Spleen (tissue), 11 donors: ENCODE measurements at regions not wholly inside any gene's neighbourhood (a gene's known extent, or its start where the extent isn't known, plus 50 kb on each side); places are given as distances from the start of the nearest gene placed in this dataset.

Experiments
- DNase-seq: peaks from one replicate; pipeline ENCODE4 v3.0.0-alpha.2; 2020
- H3K27ac ChIP-seq, 8 donors: fragments of 200-600 bp; sonication (generic) in 7 of 8; 1 replicate in 4 of 8; 2 replicates in 4 of 8; pipeline versions ENCODE4 v1.5.0 to v1.8.0; 2016 to 2021; ENCODE audit warnings: inconsistent platforms in 4 of 8, mild to moderate bottlenecking in 4 of 8, moderate library complexity in 1 of 8
- H3K27me3 ChIP-seq, 7 donors: fragments of 200-600 bp; sonication (generic) in 6 of 7; replicated peaks in 1 of 7; 1 replicate in 4 of 7; 2 replicates in 3 of 7; pipeline versions ENCODE4 v1.5.0 to v1.8.0; 2016 to 2021; ENCODE audit warnings: inconsistent platforms in 3 of 7, mild to moderate bottlenecking in 1 of 7
- H3K36me3 ChIP-seq, 6 donors: fragments of 200-600 bp; sonication (generic) in 5 of 6; 1 replicate in 4 of 6; 2 replicates in 2 of 6; pipeline versions ENCODE4 v1.5.0 to v1.8.0; 2016 to 2021; ENCODE audit warnings: inconsistent platforms in 2 of 6
- H3K4me1 ChIP-seq, 6 donors: fragments of 200-600 bp; sonication (generic) in 5 of 6; 1 replicate in 3 of 6; 2 replicates in 3 of 6; pipeline versions ENCODE4 v1.5.0 to v1.8.0; 2016 to 2021; ENCODE audit warnings: inconsistent platforms in 3 of 6
- H3K4me3 ChIP-seq, 8 donors: fragments of 200-600 bp; sonication (generic) in 7 of 8; 1 replicate in 4 of 8; 2 replicates in 4 of 8; pipeline versions ENCODE4 v1.5.0 to v1.8.0; 2016 to 2021; ENCODE audit warnings: inconsistent platforms in 4 of 8, mild to moderate bottlenecking in 4 of 8, moderate library complexity in 2 of 8
- H3K9me3 ChIP-seq, 8 donors: fragments of 200-600 bp; sonication (generic) in 7 of 8; 1 replicate in 4 of 8; 2 replicates in 4 of 8; pipeline versions ENCODE4 v1.5.0 to v1.8.0; 2016 to 2021; ENCODE audit warnings: inconsistent platforms in 4 of 8
- CTCF ChIP-seq, 11 experiments: fragments of 200-600 bp in 7 of 11; fragments of 450-650 bp in 4 of 11; sonication (generic) in 4 of 11; IDR thresholded peaks in 8 of 11; conservative IDR thresholded peaks in 3 of 11; 1 replicate in 7 of 11; 2 replicates in 4 of 11; pipeline versions ENCODE4 v1.4.0 to v1.8.0; 2016 to 2021; ENCODE audit warnings: antibody characterized with exemption in 11 of 11, inconsistent platforms in 4 of 11, mild to moderate bottlenecking in 1 of 11
- POLR2A ChIP-seq, 3 donors: fragments of 450-650 bp; IDR thresholded peaks; one replicate each; pipeline ENCODE4 v1.5.1; 2017; ENCODE audit warnings: antibody characterized with exemption in 3 of 3, mild to moderate bottlenecking in 1 of 3
- POLR2AphosphoS5 ChIP-seq, 3 donors: sonication (generic); formaldehyde crosslinking; IDR thresholded peaks; one replicate each; pipeline ENCODE4 v1.5.1; 2017; ENCODE audit warnings: antibody characterized with exemption in 3 of 3
- WGBS, 5 donors: extraction: QIAGEN DNeasy Blood & Tissue Kit in 3 of 5; methylation state at CpG; one replicate each; pipeline versions ENCODE4 v1.1.5 to v1.1.7; 2013 to 2018; 5-methylcytosine and 5-hydroxymethylcytosine counted together
- intact Hi-C: fragments of 100-400 bp; cut with DNase I; formaldehyde crosslinking; loops from one replicate; pipeline ENCODE4 v1.15.0; 2023; ENCODE audit warnings: low total_unique reads
- donor health status: healthy with polysubstance abuse.
- donor health status: DM: no; HTN: no; CAD: no; lungs with moderate emphysema.
- donor health status: DM: no; HTN: no; CAD: no.
- donor health status: Bipolar disorder and iron deficiency.
- donor health status: healthy.
- donor health status: DM: no; HTN: no; CAD: no.
- donor health status: DM: yes; HTN: yes; CAD: no.

- no peak for DNase-seq
- TF ChIP-seq CTCF (IDR thresholded peaks at IDR 0.05 in 8 of 11, conservative IDR thresholded peaks at IDR 0.05 in 3 of 11) (no peak), POLR2A (IDR thresholded peaks at IDR 0.05) (no peak), POLR2AphosphoS5 (IDR thresholded peaks at IDR 0.05) (no peak)
- intact Hi-C loops: no loop called here
- Histone ChIP-seq H3K36me3 (no peaks in the 10 kb centered on the region), H3K27me3 (no peaks in the 10 kb centered on the region), H3K9me3 (peaks cover 0 to 28% (median 6%) of the 10 kb centered on the region in 8 donors), H3K4me3 (no peak overlapping the region), H3K27ac (no peak overlapping the region), H3K4me1 (no peaks in the 10 kb centered on the region)
- 85 to 95% (median 93%) methylated on average over 2 of the region's 2 CpGs for WGBS, 5 donors
These were observed 820.4 kb downstream of the OTOL1 start for GRCh38 chr3:162317046-162317445.

GRCh38 chr3:162328649-162329048 is 832.0 kb downstream of the OTOL1 start:
- Histone ChIP-seq H3K36me3 (no peaks in the 10 kb centered on the region), H3K4me1 (no peaks in the 10 kb centered on the region), H3K27me3 (no peaks in the 10 kb centered on the region), H3K27ac (no peak overlapping the region), H3K4me3 (no peak overlapping the region), H3K9me3 (peaks cover 0 to 16% (median under 1%) of the 10 kb centered on the region in 8 donors)
- 88 to 97% (median 90%) methylated on average over 1 of the region's 1 CpG for WGBS, 5 donors
- intact Hi-C loops: no loop called here
- DNase-seq: no peak
- TF ChIP-seq POLR2AphosphoS5 (IDR thresholded peaks at IDR 0.05): no peak
- TF ChIP-seq POLR2A (IDR thresholded peaks at IDR 0.05): no peak
- TF ChIP-seq CTCF (IDR thresholded peaks at IDR 0.05 in 8 of 11, conservative IDR thresholded peaks at IDR 0.05 in 3 of 11): no peak

- Histone ChIP-seq H3K27ac (no peak overlapping the region), H3K4me3 (no peak overlapping the region), H3K36me3 (no peaks in the 10 kb centered on the region), H3K4me1 (no peaks in the 10 kb centered on the region), H3K9me3 (peaks cover 0 to 25% (median 8%) of the 10 kb centered on the region in 8 donors), H3K27me3 (no peaks in the 10 kb centered on the region)
- DNase-seq: no peak
- no peak for TF ChIP-seq CTCF (IDR thresholded peaks at IDR 0.05 in 8 of 11, conservative IDR thresholded peaks at IDR 0.05 in 3 of 11)
- TF ChIP-seq POLR2A (IDR thresholded peaks at IDR 0.05): no peak
- TF ChIP-seq POLR2AphosphoS5 (IDR thresholded peaks at IDR 0.05): no peak
- intact Hi-C loops: no loop called here
- 81 to 92% (median 83%) methylated on average over 1 of the region's 1 CpG for WGBS, 5 donors
These were observed 832.9 kb downstream of the OTOL1 start for GRCh38 chr3:162329514-162329913.

- H3K27ac ChIP-seq: no peak overlapping the region
- WGBS, 5 donors: 72 to 87% (median 76%) methylated on average over 3 of the region's 3 CpGs
These were observed 835.7 kb downstream of the OTOL1 start for GRCh38 chr3:162332344-162332743.

More at GRCh38 chr3:162332344-162332743, 835.7 kb downstream of the OTOL1 start:
- no peak for DNase-seq
- H3K4me3 ChIP-seq: no peak overlapping the region
- H3K27me3 ChIP-seq: no peaks in the 10 kb centered on the region
- no peaks in the 10 kb centered on the region for H3K4me1 ChIP-seq
- TF ChIP-seq POLR2AphosphoS5 (IDR thresholded peaks at IDR 0.05) (no peak), POLR2A (IDR thresholded peaks at IDR 0.05) (no peak), CTCF (IDR thresholded peaks at IDR 0.05 in 8 of 11, conservative IDR thresholded peaks at IDR 0.05 in 3 of 11) (no peak)
- intact Hi-C loops: no loop called here
- peaks cover 0 to 29% (median 17%) of the 10 kb centered on the region in 8 donors for H3K9me3 ChIP-seq
- no peaks in the 10 kb centered on the region for H3K36me3 ChIP-seq
